Islet of Langerhans (tissue), 1 donor: ENCODE measurements at regions not wholly inside any gene's neighbourhood (a gene's known extent, or its start where the extent isn't known, plus 50 kb on each side); places are given as distances from the start of the nearest gene placed in this dataset.
A peak's percentile ranks its signal among the peaks of the same experiment; 100 is the strongest.

ENCODE experiments used
- FAIRE-seq: peaks from one replicate; lab custom pipeline; 2011; peaks lifted over from hg19 to GRCh38; lab: Jason Lieb, UNC

DNA sequence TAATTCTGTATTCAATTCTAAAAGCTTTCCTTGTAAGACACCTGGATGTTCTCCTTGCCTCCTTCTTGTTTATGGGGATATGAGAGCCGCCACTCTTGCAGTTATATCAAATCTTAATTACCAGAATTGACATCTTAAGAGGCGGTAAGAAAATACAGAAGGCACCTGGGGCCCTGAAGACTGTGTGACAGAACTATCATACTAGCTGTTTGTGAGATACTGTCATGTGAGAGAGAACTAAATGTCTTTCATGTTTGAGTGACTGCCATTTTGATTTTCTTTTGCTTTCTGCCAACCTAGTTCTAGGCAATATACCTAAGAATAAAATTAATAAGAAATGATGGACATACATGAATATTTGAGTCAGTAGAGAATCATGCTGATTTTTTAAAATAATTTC is 340.2 kb upstream of the SMIM31 start:
- no peak for FAIRE-seq

DNA sequence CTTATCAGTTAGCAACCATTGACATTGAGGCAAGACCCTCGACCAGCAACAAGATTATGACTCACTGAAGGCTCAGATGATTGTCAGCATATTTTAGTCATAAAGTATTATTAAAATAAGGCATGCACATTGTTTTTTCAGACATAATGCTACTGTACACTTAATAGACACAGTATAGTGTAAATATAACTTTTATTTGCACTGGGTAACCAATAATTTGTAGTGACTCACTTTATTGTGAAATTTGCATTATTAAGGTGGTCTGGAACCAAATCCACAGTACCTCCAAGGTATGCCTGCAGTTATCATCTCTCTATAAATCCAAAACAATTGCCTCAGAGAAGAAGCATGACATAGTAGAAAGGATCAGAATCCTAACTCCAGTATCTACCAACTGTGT is 330.1 kb upstream of the SMIM31 start:
- FAIRE-seq: no peak

DNA sequence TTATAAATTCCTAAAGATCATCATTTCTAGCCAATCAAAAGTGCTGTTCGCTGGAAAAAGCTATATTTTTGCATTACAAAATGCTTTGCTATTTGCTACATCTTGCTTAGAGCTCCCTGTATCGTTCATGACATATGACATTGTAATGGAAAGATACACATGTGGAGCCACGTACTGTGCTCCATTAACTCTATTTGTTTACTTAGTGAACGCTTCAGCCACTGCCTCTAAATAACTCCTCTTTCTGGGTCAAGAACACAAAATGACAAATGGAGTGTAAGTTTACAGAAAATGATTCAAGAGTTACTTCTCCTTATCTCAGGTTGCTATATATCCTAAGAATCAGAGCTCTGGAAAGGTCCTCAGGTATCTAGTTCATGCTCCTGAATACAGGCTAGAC is 329.1 kb upstream of the SMIM31 start:
- FAIRE-seq: peak; percentile 90

DNA sequence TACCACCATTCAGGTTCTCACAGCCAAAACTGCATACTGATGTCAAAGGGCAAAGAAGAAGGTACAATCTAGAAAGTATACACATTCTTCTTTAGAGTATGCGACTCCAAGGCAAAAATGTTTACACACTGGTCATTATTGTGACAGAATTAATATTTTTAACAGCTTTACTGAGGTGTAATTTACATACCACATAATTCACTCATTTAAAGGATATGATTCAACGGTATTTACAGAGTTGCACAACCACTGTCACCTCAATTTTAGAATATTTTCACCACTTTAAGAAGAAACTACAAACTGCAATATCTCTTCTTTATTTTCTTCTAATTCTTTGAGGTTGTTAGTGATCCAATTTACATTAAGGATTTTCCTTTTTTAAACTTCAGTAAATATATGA is 325.4 kb upstream of the SMIM31 start:
- no peak for FAIRE-seq

DNA sequence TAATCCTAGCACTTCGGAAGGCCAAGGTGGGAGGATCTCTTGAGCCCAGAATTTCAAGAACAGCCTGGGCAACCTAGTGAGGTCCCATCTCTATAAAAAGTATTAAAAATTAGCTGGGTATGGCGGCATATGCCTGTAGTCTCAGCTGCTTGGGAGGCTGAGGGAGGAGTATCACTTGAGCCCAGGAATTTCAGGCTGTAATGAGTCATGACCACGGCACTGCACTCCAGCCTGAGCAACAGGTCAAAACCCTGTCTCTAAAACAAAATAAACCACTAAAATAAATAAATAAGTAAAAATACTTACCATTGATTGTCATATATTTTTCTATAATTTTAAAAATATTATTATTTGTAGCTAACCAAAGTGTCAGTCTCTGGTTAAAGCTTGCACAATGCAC is 315.6 kb upstream of the SMIM31 start:
- FAIRE-seq: no peak

DNA sequence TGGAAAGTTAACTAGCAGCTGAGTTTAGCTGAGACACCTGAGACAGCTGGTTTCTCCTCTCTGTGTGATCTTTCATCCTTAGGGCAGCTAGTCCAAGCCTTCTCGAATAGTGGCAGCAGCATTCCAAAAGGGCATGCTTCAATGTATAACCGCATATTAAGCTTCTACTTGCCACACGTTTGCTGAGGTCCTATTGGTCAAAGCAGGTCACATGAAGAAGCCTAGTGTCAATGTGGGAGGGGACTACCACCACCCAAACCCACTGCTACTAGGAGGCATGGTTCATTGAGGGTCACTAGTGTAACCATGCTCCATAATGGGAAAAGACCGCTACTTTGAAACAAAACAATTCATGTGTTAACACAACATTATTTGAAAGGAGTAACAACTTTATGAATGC is 314.9 kb upstream of the SMIM31 start:
- FAIRE-seq: no peak

DNA sequence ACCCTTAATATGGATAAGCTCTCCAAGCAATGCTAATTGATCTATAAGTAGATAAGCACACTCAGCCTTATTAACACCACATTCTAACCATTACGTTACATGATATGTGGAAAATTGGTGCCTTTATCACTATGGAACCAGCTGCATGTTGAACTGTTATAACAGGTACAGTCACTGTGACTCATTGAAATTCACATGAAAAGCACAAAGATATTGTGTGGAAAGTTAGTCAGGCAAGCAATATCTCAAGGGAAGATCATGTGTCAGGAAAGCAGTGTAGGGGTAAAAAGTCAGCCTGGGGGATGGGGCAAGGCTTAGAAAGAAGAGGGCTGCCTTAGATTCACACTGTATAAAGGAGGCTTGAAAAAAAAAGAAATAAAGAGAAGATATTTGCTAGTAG is 313.7 kb upstream of the SMIM31 start:
- no peak for FAIRE-seq

DNA sequence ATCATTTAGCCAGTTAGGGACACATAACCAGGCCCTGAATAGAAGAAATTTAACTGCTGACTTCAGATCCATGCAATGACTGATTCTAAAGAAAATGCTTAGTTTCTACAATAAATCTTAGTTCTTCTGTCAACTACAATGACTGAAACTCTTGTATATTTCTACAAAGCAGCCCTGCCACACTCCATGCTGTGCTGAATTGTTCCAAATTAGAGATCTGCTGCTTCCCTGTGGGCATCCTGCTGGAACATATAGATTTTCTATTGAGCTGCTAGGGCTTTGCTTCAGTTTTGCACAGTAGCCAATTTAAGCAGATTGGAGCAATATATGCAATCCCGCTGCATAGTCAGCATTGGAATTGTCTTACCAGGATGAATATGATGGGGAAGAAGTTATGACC is 312.8 kb upstream of the SMIM31 start:
- no peak for FAIRE-seq

DNA sequence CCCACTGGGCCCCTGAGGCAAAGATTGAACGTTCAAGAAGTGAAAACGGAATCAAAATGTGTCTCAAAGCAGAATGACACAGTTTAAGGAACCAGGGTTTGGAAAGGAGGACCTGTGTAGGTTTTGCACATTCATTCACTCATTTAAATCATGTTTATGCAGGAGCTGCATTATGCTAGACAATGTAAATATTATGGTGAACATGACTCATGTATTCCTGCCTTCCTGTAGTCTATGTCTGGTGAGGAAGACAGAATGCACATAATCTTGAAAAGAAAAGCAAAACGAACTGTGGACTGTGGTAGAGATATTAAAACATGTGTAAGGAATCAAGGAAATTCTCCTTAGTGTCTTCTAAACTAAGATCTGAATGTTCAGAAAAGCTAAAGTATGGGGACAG is 311.8 kb upstream of the SMIM31 start:
- FAIRE-seq: no peak

DNA sequence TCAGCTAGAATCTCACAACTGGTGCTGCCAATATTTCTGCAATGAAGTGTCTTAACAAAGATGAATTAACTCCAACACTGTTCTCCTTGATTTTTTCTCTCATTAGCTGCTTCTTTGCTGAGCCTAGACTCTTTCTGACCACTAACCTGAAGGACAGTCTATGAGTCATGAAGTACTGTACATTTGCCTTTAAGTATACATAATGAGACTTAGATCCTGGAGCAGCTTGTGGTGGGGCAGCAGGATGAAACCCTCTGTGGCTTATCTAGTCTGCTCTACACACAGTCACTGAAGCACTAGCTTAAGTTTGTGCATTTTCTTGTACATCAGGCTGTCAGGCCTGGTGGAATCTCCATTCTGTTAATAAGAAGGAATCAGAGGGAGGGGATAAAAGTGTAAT is 307.4 kb upstream of the SMIM31 start:
- FAIRE-seq: no peak

DNA sequence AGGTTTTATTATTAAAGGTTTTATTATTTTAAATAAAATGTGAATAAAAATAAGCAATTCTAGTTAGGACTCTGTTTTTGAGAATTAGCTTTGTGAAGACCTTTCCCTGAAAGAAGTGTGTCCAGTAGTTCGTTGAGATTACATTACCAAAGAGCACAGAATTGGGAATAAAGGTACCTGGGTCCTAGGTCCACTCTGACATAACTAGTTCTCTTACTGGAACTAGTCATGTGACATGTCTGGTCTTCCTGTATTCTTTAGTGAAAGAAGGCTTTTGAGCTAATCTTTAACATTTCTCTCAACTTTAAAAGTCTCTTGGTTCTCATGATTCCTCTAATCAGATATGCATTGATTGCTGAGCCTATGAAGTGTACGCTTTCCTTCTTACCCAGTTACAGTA is 292.0 kb upstream of the SMIM31 start:
- no peak for FAIRE-seq

DNA sequence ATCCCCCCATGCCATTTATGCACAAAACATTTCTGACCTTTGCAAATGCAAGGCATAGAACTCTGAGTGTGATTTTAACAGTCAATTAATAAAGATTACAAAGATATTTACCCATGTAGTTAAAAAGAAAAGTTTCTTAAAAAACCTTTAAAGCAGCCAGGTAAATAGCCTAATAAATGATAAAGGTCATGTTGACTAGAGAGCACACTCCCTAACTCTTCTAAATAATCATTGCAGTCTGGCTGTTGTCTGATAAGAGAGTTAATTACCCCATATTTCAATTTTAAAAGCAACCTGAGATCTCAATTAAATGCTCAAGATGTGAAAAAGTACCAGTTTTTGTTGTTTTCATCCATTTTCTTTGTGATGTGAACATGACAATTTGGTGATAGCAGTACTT is 291.5 kb upstream of the SMIM31 start:
- FAIRE-seq: no peak

DNA sequence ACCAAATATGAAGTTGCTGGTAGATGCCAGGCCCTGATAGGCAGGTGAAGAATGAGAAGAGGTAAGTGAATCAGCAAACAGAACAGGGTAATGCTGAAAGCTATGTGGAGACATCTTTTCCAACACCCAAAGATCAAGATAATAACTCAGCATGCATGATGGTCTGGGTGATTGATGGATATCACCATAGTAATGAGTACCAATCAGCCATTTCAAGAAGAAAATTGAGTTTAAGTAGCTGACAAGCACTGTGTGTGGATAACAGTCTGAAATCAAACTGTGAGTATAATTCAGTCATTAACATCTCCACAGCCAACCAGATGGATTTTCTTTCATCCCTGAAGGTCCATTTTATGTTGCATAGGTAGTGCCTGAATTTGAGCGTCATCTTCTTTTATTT is 289.6 kb upstream of the SMIM31 start:
- FAIRE-seq: no peak

DNA sequence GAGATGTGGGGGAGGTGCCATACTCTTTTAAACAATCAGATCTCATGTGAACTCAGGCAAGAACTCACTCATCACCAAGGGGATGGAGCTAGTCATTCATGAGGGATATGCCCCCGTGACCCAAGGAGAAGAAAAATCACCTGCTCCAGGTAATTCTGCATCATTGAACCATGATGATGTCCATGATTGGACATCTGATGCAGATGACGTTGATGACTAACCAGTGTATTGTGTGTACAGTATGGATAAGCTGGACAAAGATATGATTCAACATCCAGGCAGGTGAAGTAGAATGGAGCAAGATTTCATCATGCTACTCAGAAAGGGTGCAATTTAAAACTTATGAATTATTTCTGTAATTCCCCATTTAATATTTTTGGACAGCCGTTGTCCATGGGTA is 286.4 kb upstream of the SMIM31 start:
- no peak for FAIRE-seq

DNA sequence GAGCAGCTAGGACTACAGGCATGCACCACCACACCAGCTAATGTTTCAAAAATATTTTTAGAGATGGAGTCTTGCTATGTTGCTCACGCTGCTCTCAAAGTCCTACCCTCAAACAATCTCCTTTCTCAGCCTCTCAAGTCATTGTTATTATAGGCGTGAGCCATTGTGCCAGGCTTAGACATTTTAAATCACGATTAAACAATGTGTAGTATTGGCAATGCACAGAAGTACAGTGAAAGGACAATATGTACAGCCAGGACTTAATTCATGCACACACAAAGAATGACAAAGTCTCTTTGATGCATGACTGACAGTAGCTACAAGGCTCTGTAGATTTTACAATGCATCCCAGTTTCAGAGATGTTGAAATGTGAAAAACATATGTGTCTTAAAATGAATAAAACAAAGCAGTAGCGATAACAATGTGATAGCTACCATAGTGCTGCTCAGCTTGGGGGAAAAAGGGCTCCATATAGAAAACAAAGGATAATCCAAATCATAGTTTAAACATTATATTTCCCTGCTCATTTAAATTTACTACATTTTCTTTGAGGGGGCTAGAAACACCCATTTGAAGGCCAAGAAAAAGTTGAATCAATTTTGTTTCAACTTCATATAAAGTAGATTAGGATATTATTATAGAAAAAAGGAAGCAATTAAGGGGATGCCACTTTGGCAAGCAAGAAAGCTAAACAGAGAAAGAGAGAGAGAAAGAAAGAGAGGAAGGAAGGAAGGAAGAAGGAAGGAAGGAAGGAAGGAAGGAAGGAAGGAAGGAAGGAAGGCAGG is 272.4 kb upstream of the SMIM31 start:
- FAIRE-seq: no peak

DNA sequence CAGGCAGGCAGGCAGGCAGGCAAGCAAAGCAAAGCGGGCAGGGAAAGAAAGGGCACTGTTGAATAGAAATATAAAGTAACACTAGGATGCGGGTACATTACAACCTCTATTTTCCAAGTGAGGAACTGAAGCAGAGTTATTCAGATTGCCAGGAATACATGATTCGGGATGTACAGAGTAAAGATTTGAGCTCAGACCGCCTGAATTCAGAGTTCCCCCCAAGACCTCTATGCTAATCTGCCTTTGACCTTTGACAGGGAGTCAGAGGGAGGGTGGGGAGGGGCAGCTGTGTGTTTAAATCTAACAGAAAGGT is 271.9 kb upstream of the SMIM31 start:
- no peak for FAIRE-seq

DNA sequence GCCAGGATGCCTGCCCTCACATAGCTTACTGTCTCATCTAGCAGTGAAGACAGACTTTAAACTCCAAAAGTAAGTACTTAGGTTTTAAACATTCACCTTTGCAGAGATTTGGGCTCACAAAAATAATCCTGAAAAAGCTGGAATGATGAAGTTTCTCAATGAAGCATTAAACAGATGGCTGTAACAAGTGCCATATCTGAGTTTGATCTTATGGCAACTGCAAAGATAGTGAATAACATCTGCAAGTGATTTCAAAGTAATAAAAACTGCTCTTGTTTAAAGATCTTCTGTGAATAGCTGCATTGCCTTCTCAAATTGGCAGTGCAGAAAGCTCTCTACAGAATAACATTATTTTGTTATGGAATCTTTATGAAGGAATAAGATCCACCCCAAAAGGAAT is 271.2 kb upstream of the SMIM31 start:
- FAIRE-seq: no peak

DNA sequence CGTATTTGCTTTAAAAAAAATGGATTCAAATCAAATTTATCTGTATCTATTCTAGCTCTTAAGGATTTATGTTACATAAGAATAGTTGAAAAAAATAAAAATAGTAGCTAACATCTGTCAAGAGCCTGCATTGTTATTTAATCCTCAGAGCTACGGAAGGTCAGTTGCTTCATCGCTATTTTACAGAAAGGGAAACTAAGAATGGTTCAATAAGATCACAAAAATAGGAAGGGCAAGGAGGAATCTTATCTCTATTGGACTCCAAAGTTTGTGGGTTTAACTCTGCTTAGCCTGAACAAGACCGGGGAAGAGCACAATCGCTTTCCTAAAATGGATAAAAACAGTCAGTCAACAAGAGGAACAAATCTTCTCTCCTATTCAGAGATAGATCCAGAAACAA is 270.2 kb upstream of the SMIM31 start:
- FAIRE-seq: peak; percentile 49

DNA sequence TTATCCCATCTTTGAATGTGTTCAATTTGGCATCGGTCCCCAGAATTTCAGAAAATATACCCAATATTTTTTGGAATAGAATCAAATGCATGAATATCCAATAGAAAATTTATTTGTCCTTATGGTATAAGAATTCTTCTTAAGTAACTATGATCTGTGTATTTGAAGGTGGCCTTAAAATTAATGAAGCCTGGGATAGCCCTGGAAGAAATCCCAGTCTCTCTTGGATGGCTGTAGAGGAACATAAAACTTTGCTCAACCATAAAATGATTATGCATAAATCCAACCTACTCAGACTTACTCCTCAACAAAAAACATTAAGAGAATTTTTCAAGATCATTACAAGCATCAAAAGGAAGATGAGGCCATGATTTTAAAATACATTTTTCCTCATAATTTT is 269.4 kb upstream of the SMIM31 start:
- FAIRE-seq: no peak

DNA sequence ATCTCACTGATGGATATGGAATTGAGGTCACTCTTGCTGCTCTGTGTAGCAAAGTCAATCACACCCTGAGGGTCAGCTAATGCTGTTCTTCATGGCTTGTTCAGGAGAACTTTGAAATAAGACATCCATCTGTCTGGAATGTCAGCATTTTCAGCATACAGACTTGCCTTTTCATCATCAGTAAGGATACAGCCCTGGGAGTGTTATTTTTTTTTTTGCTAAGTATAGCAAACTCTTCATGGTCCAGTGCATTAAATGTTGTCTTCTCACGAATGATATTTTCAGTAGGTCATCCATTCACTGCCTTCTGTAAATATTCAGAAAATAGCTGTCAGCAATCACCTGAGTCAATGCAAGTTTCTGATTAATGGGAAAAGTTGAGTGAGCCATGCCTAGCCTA is 268.8 kb upstream of the SMIM31 start:
- FAIRE-seq: no peak

DNA sequence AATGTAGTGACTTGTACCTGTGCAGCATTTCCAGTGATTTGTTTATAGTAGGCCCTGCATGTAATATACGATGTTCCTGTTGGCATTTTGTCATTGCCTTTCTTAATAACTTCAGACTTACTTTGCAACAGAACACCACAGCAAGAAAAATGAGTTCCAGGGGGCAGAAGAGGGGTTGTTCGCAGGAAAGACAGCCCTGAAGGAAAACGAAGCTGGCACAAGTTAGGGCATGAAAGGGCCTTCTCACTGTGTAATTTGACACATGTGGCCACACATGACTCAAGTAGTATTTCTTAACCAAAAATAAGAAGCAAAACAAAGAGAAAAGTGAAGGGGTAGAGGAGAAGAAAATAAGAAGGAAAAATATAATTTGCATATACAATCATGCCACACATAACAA is 265.8 kb upstream of the SMIM31 start:
- no peak for FAIRE-seq

DNA sequence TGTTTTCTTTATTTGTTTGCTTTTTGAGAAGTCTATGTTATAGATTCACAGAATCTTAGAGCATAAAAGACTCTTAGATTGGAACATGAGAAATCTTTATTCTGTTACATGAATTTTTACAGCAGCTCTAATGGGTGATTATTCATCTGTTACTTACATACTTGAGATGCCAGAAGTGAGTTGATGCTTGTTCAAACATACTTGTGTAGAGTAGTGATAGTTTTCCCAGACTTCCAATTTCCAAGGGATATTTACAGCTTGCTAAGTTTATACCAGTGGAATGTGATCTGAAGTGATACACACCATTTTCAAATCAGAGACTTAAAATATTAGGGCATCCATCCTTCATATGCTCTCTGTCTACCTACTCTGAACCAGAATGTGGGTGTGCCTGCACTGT is 252.9 kb upstream of the SMIM31 start:
- FAIRE-seq: no peak

DNA sequence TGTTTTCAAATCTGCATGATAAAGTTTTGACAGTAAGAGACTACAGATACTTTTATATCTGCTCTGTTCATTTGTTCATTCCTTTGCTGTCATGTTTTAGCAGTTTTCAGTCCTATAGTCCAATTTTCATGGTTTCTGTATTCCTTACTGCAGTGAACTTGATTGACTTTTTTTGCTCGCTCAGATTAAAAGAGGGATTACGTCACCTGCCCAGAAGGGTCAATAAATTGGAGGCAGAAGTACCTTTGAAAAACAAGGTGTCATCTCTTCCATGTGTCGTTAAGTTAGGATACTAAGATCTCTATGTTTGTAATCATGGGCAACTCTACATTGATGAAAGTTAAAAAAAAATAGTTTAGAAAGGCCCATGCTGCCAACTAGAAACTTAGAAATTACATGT is 250.1 kb upstream of the SMIM31 start:
- FAIRE-seq: no peak

DNA sequence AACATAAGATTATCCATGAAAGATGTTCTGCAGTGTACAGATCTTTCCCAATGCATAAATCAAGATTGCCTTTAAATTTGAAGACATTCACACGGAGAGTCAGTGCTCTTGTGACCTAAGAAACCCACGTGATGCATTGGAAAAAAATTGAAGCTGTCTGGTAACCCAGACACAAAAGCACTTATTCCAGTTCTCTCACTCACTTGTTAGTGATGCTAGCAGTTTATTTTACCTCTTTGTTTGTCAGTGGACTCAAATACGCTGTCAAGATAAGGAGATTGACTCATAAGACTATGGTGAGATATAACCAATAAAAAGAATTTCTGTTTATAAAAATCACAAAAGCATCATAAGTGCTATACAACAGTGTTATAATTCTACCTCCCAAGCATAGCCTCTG is 245.8 kb upstream of the SMIM31 start:
- no peak for FAIRE-seq

DNA sequence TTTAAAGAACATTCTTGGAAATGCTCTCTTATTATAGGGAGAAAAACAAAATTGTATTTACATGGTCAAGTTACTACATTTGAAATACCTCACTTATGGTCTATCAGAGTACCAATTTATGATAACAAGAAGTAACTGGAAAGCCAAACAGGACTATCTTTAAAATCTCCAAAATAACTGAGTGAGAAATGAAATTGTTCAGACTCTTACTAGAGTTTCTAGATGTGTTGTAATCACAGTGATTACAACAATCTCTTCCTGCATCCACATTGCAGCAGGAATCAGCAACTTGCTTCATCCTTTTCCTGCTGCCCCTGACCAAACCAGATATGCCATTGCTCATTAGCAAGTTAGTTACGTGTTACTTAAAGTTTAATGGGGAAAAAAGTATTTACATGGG is 245.2 kb upstream of the SMIM31 start:
- no peak for FAIRE-seq
